A549 (cell line): ENCODE measurements at regions not wholly inside any gene's neighbourhood (a gene's known extent, or its start where the extent isn't known, plus 50 kb on each side); places are given as distances from the start of the nearest gene placed in this dataset.

ENCODE experiments used
- ATAC-seq, 2 experiments: fragments of 200-7000 bp in 1 of 2; fragments of >200 bp in 1 of 2; cut with Nextera tagmentation in 1 of 2; cut with Tn5 transposase in 1 of 2; 3 replicates each; pipeline versions ENCODE4 v1.8.0 to v1.9.1; 2018 to 2020; ENCODE audit warnings: mild to moderate bottlenecking in 1 of 2, moderate library complexity in 1 of 2
- CTCF ChIA-PET: fragments of 300-600 bp; sonication (Branson Sonifier 250); formaldehyde crosslinking; extraction: SDS; loops from one replicate; lab custom pipeline; 2021; ENCODE audit warnings: antibody characterized with exemption, inconsistent platforms; lab: Yijun Ruan, JAX
- POLR2A ChIA-PET: fragments of 350-600 bp; formaldehyde crosslinking; extraction: SDS; loops from one replicate; lab custom pipeline; 2021; ENCODE audit warnings: antibody characterized with exemption, inconsistent platforms; lab: Yijun Ruan, JAX
- DNase-seq, 2 experiments: peaks; one replicate each; pipeline versions ENCODE4 v3.0.0 to v3.0.0-alpha.2; 2011 to 2016; ENCODE audit warnings: low read depth in 1 of 2, low spot score in 1 of 2
- FAIRE-seq: peaks from 2 replicates; lab custom pipeline; 2011; peaks lifted over from hg19 to GRCh38; lab: Jason Lieb, UNC
- H3K27ac ChIP-seq, 2 experiments: fragments of >200 bp; sonication (Bioruptor Twin); formaldehyde crosslinking; 3 replicates each; pipeline ENCODE4 v1.5.1; 2016 to 2017
- H3K4me1 ChIP-seq: fragments of >200 bp; sonication (Bioruptor Twin); formaldehyde crosslinking; 3 replicates; pipeline ENCODE4 v1.6.1; 2016
- H3K4me2 ChIP-seq: fragments of >200 bp; sonication (Bioruptor Twin); formaldehyde crosslinking; 3 replicates; pipeline ENCODE4 v1.6.1; 2016
- H3K4me3 ChIP-seq: fragments of >200 bp; sonication (Bioruptor Twin); formaldehyde crosslinking; 3 replicates; pipeline ENCODE4 v1.5.1; 2016
- H3K9me3 ChIP-seq: fragments of >200 bp; sonication (Bioruptor Twin); formaldehyde crosslinking; 3 replicates; pipeline ENCODE4 v1.6.1; 2016
- CHD4 ChIP-seq: fragments of 200-600 bp; sonication (generic); IDR thresholded peaks from 2 replicates; pipeline ENCODE4 v1.6.1; 2016; ENCODE audit warnings: antibody characterized with exemption, mild to moderate bottlenecking, borderline replicate concordance
- EHMT2 ChIP-seq: fragments of 200-600 bp; sonication (generic); IDR thresholded peaks from 2 replicates; pipeline ENCODE4 v1.6.1; 2016; ENCODE audit warnings: antibody characterized with exemption, low read depth, mild to moderate bottlenecking, moderate library complexity
- ESRRA ChIP-seq: fragments of 150-350 bp; IDR thresholded peaks from 2 replicates; pipeline ENCODE4 v1.6.1; 2014; ENCODE audit warnings: mild to moderate bottlenecking, low read length, borderline replicate concordance
- FOSL2 ChIP-seq, 2 experiments: fragments of 450-650 bp in 1 of 2; fragments of >200 bp in 1 of 2; sonication (Bioruptor Twin) in 1 of 2; formaldehyde crosslinking; IDR thresholded peaks; 2 replicates each; pipeline versions ENCODE4 v1.5.0 to v1.6.1; 2016 to 2020; ENCODE audit warnings: mild to moderate bottlenecking in 1 of 2, moderate library complexity in 1 of 2
- GATA3 ChIP-seq: IDR thresholded peaks from 2 replicates; pipeline ENCODE4 v1.6.1; 2012; ENCODE audit warnings: borderline replicate concordance
- HOXA7 ChIP-seq: fragments of 250-450 bp; sonication (Bioruptor Pico); IDR thresholded peaks from 2 replicates; pipeline ENCODE4 v1.5.0; 2020; ENCODE audit warnings: mild to moderate bottlenecking, moderate library complexity
- HOXB5 ChIP-seq: fragments of 250-450 bp; sonication (Bioruptor Pico); IDR thresholded peaks from 2 replicates; pipeline ENCODE4 v1.5.0; 2020; ENCODE audit warnings: mild to moderate bottlenecking, moderate library complexity
- JUN ChIP-seq, 2 experiments: fragments of >200 bp; sonication (Bioruptor Twin); formaldehyde crosslinking; IDR thresholded peaks; 2 replicates in 1 of 2; 3 replicates in 1 of 2; pipeline ENCODE4 v1.6.1; 2016 to 2017
- KDM1A ChIP-seq: fragments of 200-600 bp; sonication (generic); IDR thresholded peaks from 2 replicates; pipeline ENCODE4 v1.6.1; 2016; ENCODE audit warnings: low read depth, mild to moderate bottlenecking
- KDM5A ChIP-seq: fragments of 200-600 bp; sonication (generic); IDR thresholded peaks from 2 replicates; pipeline ENCODE4 v1.6.1; 2016; ENCODE audit warnings: antibody characterized with exemption, mild to moderate bottlenecking
- MAFK ChIP-seq: fragments of 450-650 bp; IDR thresholded peaks from 2 replicates; pipeline ENCODE4 v1.6.1; 2014; ENCODE audit not compliant: partially characterized antibody
- MYC ChIP-seq: IDR thresholded peaks from 2 replicates; pipeline ENCODE4 v1.6.1; 2012; ENCODE audit warnings: mild to moderate bottlenecking, inconsistent platforms, low read length, improper control_type of control experiment, borderline replicate concordance
- NFE2L2 ChIP-seq: fragments of 150-350 bp; conservative IDR thresholded peaks from 2 replicates; pipeline ENCODE4 v1.6.1; 2014; ENCODE audit warnings: low read length
- NR3C1 ChIP-seq: fragments of >200 bp; sonication (Bioruptor Twin); formaldehyde crosslinking; IDR thresholded peaks from 3 replicates; pipeline ENCODE4 v1.6.1; 2017
- POLR2A ChIP-seq: IDR thresholded peaks from 2 replicates; pipeline ENCODE4 v1.6.1; 2012; ENCODE audit warnings: mild to moderate bottlenecking, low read length
- RAD21 ChIP-seq, 2 experiments: fragments of >200 bp in 1 of 2; sonication (Bioruptor Twin) in 1 of 2; formaldehyde crosslinking in 1 of 2; IDR thresholded peaks in 1 of 2; conservative IDR thresholded peaks in 1 of 2; 2 replicates in 1 of 2; 3 replicates in 1 of 2; pipeline ENCODE4 v1.6.1; 2012 to 2018; ENCODE audit warnings: inconsistent platforms in 1 of 2
- RCOR1 ChIP-seq: fragments of 150-350 bp; IDR thresholded peaks from 2 replicates; pipeline ENCODE4 v1.6.1; 2014; ENCODE audit warnings: antibody characterized with exemption, low read length, low read depth
- RFX5 ChIP-seq: fragments of 450-650 bp; IDR thresholded peaks from 2 replicates; pipeline ENCODE4 v1.7.1; 2014; ENCODE audit warnings: antibody characterized with exemption, mild to moderate bottlenecking, moderate library complexity
- ZC3H11A ChIP-seq: fragments of 450-650 bp; IDR thresholded peaks from 2 replicates; pipeline ENCODE4 v1.6.1; 2014; ENCODE audit warnings: antibody characterized with exemption, mild to moderate bottlenecking
- WGBS: methylation state at CpG from one replicate; pipeline ENCODE4 v1.1.6; 2017; ENCODE audit errors: missing lambda C conversion rate; 5-methylcytosine and 5-hydroxymethylcytosine counted together

DNA sequence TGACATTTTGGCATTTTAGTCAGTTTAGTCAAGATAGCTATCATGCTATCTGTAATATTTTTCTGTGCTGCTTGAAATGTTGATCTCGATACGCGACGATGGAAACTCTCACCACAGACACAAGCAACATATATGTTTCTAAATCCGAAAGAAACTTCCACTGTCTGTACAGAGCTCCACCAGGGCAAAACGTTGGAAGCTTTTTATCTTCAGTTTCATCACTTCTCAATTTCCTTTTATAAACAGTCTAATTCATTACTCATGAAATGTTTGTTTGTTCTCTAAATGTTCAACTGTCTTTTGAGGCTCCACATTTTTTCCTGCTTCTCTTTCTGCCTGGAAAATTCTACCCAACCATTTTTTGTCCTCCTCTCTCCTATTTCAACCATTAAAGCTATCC, 737.6 kb downstream of the SLC16A7 start:
- no peak overlapping the region for H3K27ac ChIP-seq
- no peaks in the 10 kb centered on the region for H3K9me3 ChIP-seq
- ATAC-seq: no peak
- peak in 1 of 2 experiments; percentile 2 for DNase-seq
- no peak overlapping the region for H3K4me3 ChIP-seq
- FAIRE-seq: no peak
- 69% methylated on average over 6 of the region's 6 CpGs for WGBS
- ChIA-PET CTCF (no interaction called here), POLR2A (no interaction called here)
- H3K4me1 ChIP-seq: peaks cover 15% of the 10 kb centered on the region; the same call in 2 of the 3 replicates
- no peak overlapping the region for H3K4me2 ChIP-seq
- peak; percentile 12; the same call in 1 of the 2 replicates for TF ChIP-seq GATA3
- TF ChIP-seq EHMT2: no peak
- TF ChIP-seq, all 56 proteins: peak for 1

DNA sequence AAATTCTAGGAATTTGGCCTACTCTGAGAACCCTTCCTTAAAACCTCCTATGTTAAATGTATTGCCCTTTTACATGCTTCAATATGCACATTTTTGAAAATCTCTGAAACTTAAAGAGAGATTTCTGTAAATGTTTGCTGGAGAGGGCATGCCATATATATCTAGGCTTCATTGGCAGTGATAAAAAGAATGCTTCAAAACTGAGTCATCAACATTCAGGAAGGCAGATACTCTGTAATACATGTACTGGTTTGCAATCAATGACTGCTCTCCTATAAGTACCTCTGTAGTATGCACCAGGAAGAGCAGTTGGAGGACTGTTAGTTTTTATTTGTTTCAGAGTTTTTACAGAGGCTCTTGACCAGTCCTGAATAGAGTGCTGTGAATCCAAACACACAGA, 739.9 kb downstream of the SLC16A7 start:
- peak overlapping the region; percentile 57 for H3K4me2 ChIP-seq
- POLR2A ChIA-PET: no interaction called here
- H3K27ac ChIP-seq: peak overlapping the region in 1 of 2 experiments; percentile 17; a peak in 1 of 6 replicates
- CTCF ChIA-PET: no interaction called here
- TF ChIP-seq ESRRA (no peak), CHD4 (no peak), POLR2A (no peak), ZC3H11A (no peak), NR3C1 (no peak), RAD21 (conservative IDR thresholded peaks at IDR 0.05 in 1 of 2, IDR thresholded peaks at IDR 0.05 in 1 of 2) (0 out of 5 replicates have a peak, but pooled peaks of 1 of the 2 experiments have one; percentile 1), KDM1A (no peak), HOXA7 (CRISPR knock-in tag) (no peak), MYC (no peak), JUN (IDR thresholded peaks at IDR 0.05) (no peak), FOSL2 (IDR thresholded peaks at IDR 0.05) (no peak), FOSL2 (CRISPR knock-in tag; IDR thresholded peaks at IDR 0.05) (peak; percentile 41), RCOR1 (no peak), KDM5A (no peak)
- H3K4me3 ChIP-seq: no peak overlapping the region
- peaks cover 15% of the 10 kb centered on the region; the same call in 2 of the 3 replicates for H3K4me1 ChIP-seq
- ATAC-seq: peak; percentile 66 to 84; a peak in 4 of 6 replicates
- peak in 1 of 2 experiments; percentile 21 for DNase-seq
- H3K9me3 ChIP-seq: no peaks in the 10 kb centered on the region
- FAIRE-seq: no peak

- peaks cover 15% of the 10 kb centered on the region; the same call in 2 of the 3 replicates for H3K4me1 ChIP-seq
- TF ChIP-seq NFE2L2: 0 out of 2 replicates have a peak, but pooled peaks have one; percentile 18
- no peak for TF ChIP-seq GATA3
- peak; percentile 79 for TF ChIP-seq MAFK
- ChIA-PET CTCF (no interaction called here), POLR2A (no interaction called here)
- H3K9me3 ChIP-seq: no peaks in the 10 kb centered on the region
- H3K4me2 ChIP-seq: no peak overlapping the region
- peak; percentile 51 for FAIRE-seq
- DNase-seq: no peak
- no peak overlapping the region for H3K4me3 ChIP-seq
- 72% methylated on average over 5 of the region's 5 CpGs for WGBS
- ATAC-seq: no peak
- no peak overlapping the region for H3K27ac ChIP-seq
Observed at GRCh38 chr12:60337839-60338549, 742.2 kb downstream of the SLC16A7 start.

DNA sequence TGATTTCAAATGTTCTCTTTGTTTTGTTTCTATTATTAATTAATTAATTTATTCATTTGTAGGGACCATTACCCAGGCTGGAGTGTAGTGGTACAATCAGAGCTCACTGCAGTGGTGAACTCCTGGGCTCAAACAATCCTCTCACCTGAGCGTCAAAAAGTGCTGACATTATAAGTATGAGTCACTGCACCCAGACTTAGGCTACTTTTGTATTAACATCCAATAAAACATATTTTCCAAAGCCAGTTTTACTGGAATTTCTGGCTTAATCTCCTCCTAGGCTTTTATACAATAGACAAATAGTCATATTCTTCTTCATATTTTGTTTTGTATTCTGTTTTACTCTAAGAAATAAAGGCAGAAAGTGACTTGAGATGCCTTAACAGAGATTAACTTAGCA, 749.6 kb downstream of the SLC16A7 start:
- CTCF ChIA-PET: no interaction called here
- H3K9me3 ChIP-seq: no peaks in the 10 kb centered on the region
- no peak overlapping the region for H3K4me3 ChIP-seq
- TF ChIP-seq ZC3H11A (no peak), HOXB5 (CRISPR knock-in tag) (no peak), RFX5 (no peak)
- DNase-seq (no peak), FAIRE-seq (no peak), ATAC-seq (no peak)
- no peak overlapping the region for H3K4me2 ChIP-seq
- no peak overlapping the region for H3K27ac ChIP-seq
- no peaks in the 10 kb centered on the region for H3K4me1 ChIP-seq
- POLR2A ChIA-PET: no interaction called here
- WGBS: 73% methylated on average over 1 of the region's 1 CpG
